ENCODE measurements at regions not wholly inside any gene's neighbourhood (a gene's known extent, or its start where the extent isn't known, plus 50 kb on each side); places are given as distances from the start of the nearest gene placed in this dataset.
"Not testable (repeated sequence)": the region's sequence is repeated elsewhere in the genome, so short reads cannot be mapped to it uniquely, and the experiment has no call there.

- no peak for DNase-seq (ENCODE audit: low read depth)
Observed at GRCh38 chr6:85016726-85017125, 252.3 kb upstream of the TBX18 start.

- peak; percentile 44 for DNase-seq (ENCODE audit: low read depth)
Observed at GRCh38 chr6:85015396-85015990, 251.1 kb upstream of the TBX18 start.

- DNase-seq (ENCODE audit: low read depth): no peak
Observed at GRCh38 chr6:85010865-85011264, 246.5 kb upstream of the TBX18 start.

GRCh38 chr6:85008296-85009009 is 244.1 kb upstream of the TBX18 start:
- peak; percentile 4 for DNase-seq (ENCODE audit: low read depth)

GRCh38 chr6:85006362-85006761 is 242.0 kb upstream of the TBX18 start:
- no peak for DNase-seq (ENCODE audit: low read depth)

- no peak for DNase-seq (ENCODE audit: low read depth)
Observed at GRCh38 chr6:85005494-85005893, 241.1 kb upstream of the TBX18 start.

- DNase-seq (ENCODE audit: low read depth): no peak
Observed at GRCh38 chr6:85004361-85004995, 240.1 kb upstream of the TBX18 start.

- no peak for DNase-seq (ENCODE audit: low read depth)
Observed at GRCh38 chr6:85002847-85003246, 238.4 kb upstream of the TBX18 start.

GRCh38 chr6:85000001-85000400 is 235.6 kb upstream of the TBX18 start:
- DNase-seq (ENCODE audit: low read depth): no peak

- DNase-seq (ENCODE audit: low read depth): no peak
Observed at GRCh38 chr6:84998223-84998622, 233.8 kb upstream of the TBX18 start.

GRCh38 chr6:84988766-84989165 is 224.4 kb upstream of the TBX18 start:
- not testable (repeated sequence) for DNase-seq (ENCODE audit: low read depth)

GRCh38 chr6:84985490-84985889 is 221.1 kb upstream of the TBX18 start:
- DNase-seq (ENCODE audit: low read depth): not testable (repeated sequence)

GRCh38 chr6:84979541-84979940 is 215.1 kb upstream of the TBX18 start:
- no peak for DNase-seq (ENCODE audit: low read depth)

GRCh38 chr6:84977363-84977705 is 212.9 kb upstream of the TBX18 start:
- DNase-seq (ENCODE audit: low read depth): no peak

GRCh38 chr6:84976526-84977362 is 212.3 kb upstream of the TBX18 start:
- DNase-seq (ENCODE audit: low read depth): no peak

GRCh38 chr6:84975316-84975715 is 210.9 kb upstream of the TBX18 start:
- no peak for DNase-seq (ENCODE audit: low read depth)

GRCh38 chr6:84973606-84974005 is 209.2 kb upstream of the TBX18 start:
- no peak for DNase-seq (ENCODE audit: low read depth)

- DNase-seq (ENCODE audit: low read depth): no peak
Observed at GRCh38 chr6:84967965-84968364, 203.6 kb upstream of the TBX18 start.

GRCh38 chr6:84967389-84967788 is 203.0 kb upstream of the TBX18 start:
- DNase-seq (ENCODE audit: low read depth): peak; percentile 45

- no peak for DNase-seq (ENCODE audit: low read depth)
Observed at GRCh38 chr6:84953111-84953755, 188.8 kb upstream of the TBX18 start.

- DNase-seq (ENCODE audit: low read depth): not testable (repeated sequence)
Observed at GRCh38 chr6:84944926-84945325, 180.5 kb upstream of the TBX18 start.

GRCh38 chr6:84943905-84944304 is 179.5 kb upstream of the TBX18 start:
- no peak for DNase-seq (ENCODE audit: low read depth)
